ENCODE measurements at regions not wholly inside any gene's neighbourhood (a gene's known extent, or its start where the extent isn't known, plus 50 kb on each side); places are given as distances from the start of the nearest gene placed in this dataset.

DNA sequence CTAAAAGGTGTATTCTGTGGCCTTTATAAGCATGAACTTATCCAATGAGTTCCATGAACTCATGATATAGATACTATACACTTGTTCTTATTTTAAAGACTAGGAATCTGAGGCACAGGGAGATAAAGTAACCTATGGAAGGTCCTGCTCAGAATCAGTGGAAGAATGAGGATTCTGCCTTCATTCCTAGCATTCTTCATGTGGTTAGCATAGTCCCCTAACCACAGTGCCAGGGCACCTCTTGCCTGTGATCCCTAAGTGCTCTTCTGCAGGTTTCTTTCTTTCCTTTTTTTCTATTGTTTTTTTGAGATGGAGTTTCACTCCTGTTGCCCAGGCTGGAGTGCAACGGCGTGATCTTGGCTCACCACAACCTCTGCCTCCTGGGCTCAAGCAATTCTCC, 174.1 kb downstream of the C9orf152 start:
- Histone ChIP-seq H3K27ac (ENCODE audit: low read depth in 1 of 3, low read length in 2 of 3) (no peak overlapping the region), H3K4me1 (ENCODE audit: control insufficient read depth in 3 of 3, insufficient read depth in 2 of 3, low read depth in 1 of 3, low read length in 2 of 3) (peaks cover 0 to 27% (median 0%) of the 10 kb centered on the region in 3 donors), H3K4me3 (ENCODE audit: low read depth in 1 of 3, low read length in 3 of 3) (no peak overlapping the region), H3K27me3 (ENCODE audit: control insufficient read depth in 3 of 3, insufficient read depth in 3 of 3, low read length in 3 of 3) (peaks cover 0 to 3% (median 0%) of the 10 kb centered on the region in 3 donors), H3K9me3 (ENCODE audit: control insufficient read depth in 2 of 2, insufficient read depth in 1 of 2, low read depth in 1 of 2, low read length in 1 of 2) (no peaks in the 10 kb centered on the region), H3K36me3 (ENCODE audit: control insufficient read depth in 3 of 3, insufficient read depth in 2 of 3, low read depth in 1 of 3, low read length in 3 of 3) (no peaks in the 10 kb centered on the region)
- 79 to 95% (median 94%) methylated on average over 2 of the region's 2 CpGs for WGBS, 3 donors
- no peak for FAIRE-seq
- no peak for DNase-seq

DNA sequence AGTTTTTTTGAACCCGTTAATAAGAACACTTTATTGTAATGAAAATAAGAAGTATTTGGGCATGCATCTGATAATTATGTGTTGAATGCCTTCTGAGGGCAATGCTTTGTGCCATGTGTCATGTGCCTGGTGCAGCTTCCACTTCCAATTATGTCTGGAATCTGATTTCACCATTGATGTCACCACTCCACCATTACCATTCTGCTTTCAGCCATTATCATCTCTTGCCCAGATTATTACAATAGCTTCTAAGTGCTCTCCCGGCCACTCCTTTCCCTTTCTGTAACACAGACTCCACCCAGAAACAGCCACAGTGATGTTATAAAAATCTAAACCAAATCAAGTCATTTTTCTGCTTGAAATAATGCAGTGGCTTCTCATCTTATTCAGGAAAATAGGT, 171.7 kb downstream of the C9orf152 start:
- WGBS, 3 donors = 68 to 73% (median 69%) methylated on average over 2 of the region's 2 CpGs
- no peaks in the 10 kb centered on the region for H3K36me3 ChIP-seq (ENCODE audit: control insufficient read depth in 3 of 3, insufficient read depth in 2 of 3, low read depth in 1 of 3, low read length in 3 of 3)
- H3K4me1 ChIP-seq (ENCODE audit: control insufficient read depth in 3 of 3, insufficient read depth in 2 of 3, low read depth in 1 of 3, low read length in 2 of 3) = peaks cover 0 to 20% (median 0%) of the 10 kb centered on the region in 3 donors
- H3K27ac ChIP-seq (ENCODE audit: low read depth in 1 of 3, low read length in 2 of 3) = no peak overlapping the region
- FAIRE-seq (no peak), DNase-seq (peak in 1 of 2 donors; percentile 10)
- H3K9me3 ChIP-seq (ENCODE audit: control insufficient read depth in 2 of 2, insufficient read depth in 1 of 2, low read depth in 1 of 2, low read length in 1 of 2) = no peaks in the 10 kb centered on the region
- H3K4me3 ChIP-seq (ENCODE audit: low read depth in 1 of 3, low read length in 3 of 3) = no peak overlapping the region
- no peaks in the 10 kb centered on the region for H3K27me3 ChIP-seq (ENCODE audit: control insufficient read depth in 3 of 3, insufficient read depth in 3 of 3, low read length in 3 of 3)

DNA sequence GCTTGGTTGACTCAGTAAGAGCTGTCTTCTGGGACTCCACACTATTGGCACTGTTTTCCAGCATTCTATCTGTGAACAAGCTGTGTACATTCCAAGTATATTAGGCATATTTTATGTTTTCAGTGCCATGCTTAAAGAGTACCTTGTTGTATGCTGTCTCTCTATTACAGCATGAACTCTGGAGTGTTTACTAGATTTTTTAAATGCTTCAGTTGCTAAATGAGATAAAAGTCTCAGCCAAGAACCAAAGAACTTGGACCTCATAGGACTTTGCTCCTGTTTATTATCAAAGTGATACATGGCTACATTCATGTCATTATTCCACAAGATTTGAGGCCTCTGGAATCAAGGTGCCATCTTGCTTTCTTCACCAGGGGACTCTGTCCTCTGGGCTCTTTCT, 167.2 kb downstream of the C9orf152 start:
- H3K4me1 ChIP-seq (ENCODE audit: control insufficient read depth in 3 of 3, insufficient read depth in 2 of 3, low read depth in 1 of 3, low read length in 2 of 3) = peaks cover 0 to 20% (median 0%) of the 10 kb centered on the region in 3 donors
- H3K27ac ChIP-seq (ENCODE audit: low read depth in 1 of 3, low read length in 2 of 3) = peak overlapping the region in 1 of 3 donors; percentile 57
- H3K36me3 ChIP-seq (ENCODE audit: control insufficient read depth in 3 of 3, insufficient read depth in 2 of 3, low read depth in 1 of 3, low read length in 3 of 3) = no peaks in the 10 kb centered on the region
- peak; percentile 67 to 73 for DNase-seq
- no peaks in the 10 kb centered on the region for H3K9me3 ChIP-seq (ENCODE audit: control insufficient read depth in 2 of 2, insufficient read depth in 1 of 2, low read depth in 1 of 2, low read length in 1 of 2)
- H3K4me3 ChIP-seq (ENCODE audit: low read depth in 1 of 3, low read length in 3 of 3) = no peak overlapping the region
- H3K27me3 ChIP-seq (ENCODE audit: control insufficient read depth in 3 of 3, insufficient read depth in 3 of 3, low read length in 3 of 3) = no peaks in the 10 kb centered on the region
- FAIRE-seq = no peak

DNA sequence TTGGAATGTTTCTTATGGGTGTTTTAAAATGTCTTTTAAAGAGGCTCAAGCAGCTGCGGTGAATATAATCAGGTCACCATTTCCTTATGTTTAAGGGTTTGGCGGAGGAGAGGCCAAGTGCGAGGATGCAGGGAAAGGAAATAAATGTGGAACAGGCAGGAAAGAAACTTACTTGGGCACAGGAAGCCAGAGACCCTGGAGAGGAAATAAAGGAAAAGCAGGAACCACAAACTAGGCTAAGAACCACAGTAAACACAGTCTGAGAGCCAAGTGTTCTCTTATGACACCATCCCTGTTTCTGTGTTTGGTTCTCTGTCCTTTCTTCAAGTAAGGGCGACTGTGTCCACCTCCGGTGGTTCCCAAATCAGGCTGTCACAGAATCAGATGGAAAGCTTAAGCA, 166.5 kb downstream of the C9orf152 start:
- Histone ChIP-seq H3K27ac (ENCODE audit: low read depth in 1 of 3, low read length in 2 of 3) (peak overlapping the region in 2 of 3 donors; percentile 14 to 57), H3K36me3 (ENCODE audit: control insufficient read depth in 3 of 3, insufficient read depth in 2 of 3, low read depth in 1 of 3, low read length in 3 of 3) (no peaks in the 10 kb centered on the region), H3K27me3 (ENCODE audit: control insufficient read depth in 3 of 3, insufficient read depth in 3 of 3, low read length in 3 of 3) (no peaks in the 10 kb centered on the region), H3K4me3 (ENCODE audit: low read depth in 1 of 3, low read length in 3 of 3) (no peak overlapping the region), H3K4me1 (ENCODE audit: control insufficient read depth in 3 of 3, insufficient read depth in 2 of 3, low read depth in 1 of 3, low read length in 2 of 3) (peaks cover 0 to 20% (median 0%) of the 10 kb centered on the region in 3 donors), H3K9me3 (ENCODE audit: control insufficient read depth in 2 of 2, insufficient read depth in 1 of 2, low read depth in 1 of 2, low read length in 1 of 2) (no peaks in the 10 kb centered on the region)
- DNase-seq = no peak
- 71 to 93% (median 88%) methylated on average over 5 of the region's 5 CpGs for WGBS, 3 donors
- no peak for FAIRE-seq

DNA sequence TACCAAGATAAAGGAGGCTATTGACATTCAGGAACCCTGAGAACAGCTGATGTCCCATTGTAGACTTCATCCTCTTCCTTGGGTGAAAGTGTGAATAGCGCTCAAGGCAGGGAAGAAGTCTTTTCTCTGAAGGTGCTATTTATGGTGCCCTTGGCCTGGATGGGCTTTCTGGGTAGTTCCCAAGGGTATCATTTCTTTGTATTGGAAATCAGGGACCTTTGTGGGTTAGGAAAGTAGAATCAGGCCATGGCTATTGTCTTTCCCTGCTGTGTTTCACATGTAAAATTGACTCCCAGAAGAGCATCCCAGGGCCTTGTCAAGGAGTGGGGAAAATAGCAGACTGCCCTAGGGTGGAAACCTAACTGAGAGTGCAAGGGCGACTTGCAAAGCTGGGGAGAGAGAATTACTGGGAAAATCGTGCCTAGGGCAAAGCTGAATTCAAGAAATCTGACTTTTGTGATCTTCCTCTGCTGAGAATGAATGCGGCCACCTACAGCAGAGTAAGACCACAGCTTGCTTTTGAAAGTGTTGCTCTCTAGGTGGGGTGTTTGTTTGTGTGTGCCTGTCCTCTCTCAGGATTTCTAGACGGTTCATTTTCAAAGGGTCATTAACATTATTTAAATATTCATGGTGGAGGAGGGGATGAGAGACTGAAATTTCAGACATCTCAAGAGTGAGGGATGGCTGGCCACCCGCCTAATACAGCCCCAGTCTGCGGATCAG, 160.6 kb downstream of the C9orf152 start:
- DNase-seq = no peak
- Histone ChIP-seq H3K27ac (ENCODE audit: low read depth in 1 of 3, low read length in 2 of 3) (peak overlapping the region in 1 of 3 donors; percentile 82), H3K4me1 (ENCODE audit: control insufficient read depth in 3 of 3, insufficient read depth in 2 of 3, low read depth in 1 of 3, low read length in 2 of 3) (peaks cover 0 to 20% (median 3%) of the 10 kb centered on the region in 3 donors), H3K27me3 (ENCODE audit: control insufficient read depth in 3 of 3, insufficient read depth in 3 of 3, low read length in 3 of 3) (peaks cover 0 to 37% (median 0%) of the 10 kb centered on the region in 3 donors), H3K36me3 (ENCODE audit: control insufficient read depth in 3 of 3, insufficient read depth in 2 of 3, low read depth in 1 of 3, low read length in 3 of 3) (no peaks in the 10 kb centered on the region), H3K4me3 (ENCODE audit: low read depth in 1 of 3, low read length in 3 of 3) (peak overlapping the region in 2 of 3 donors; percentile 70 to 83), H3K9me3 (ENCODE audit: control insufficient read depth in 2 of 2, insufficient read depth in 1 of 2, low read depth in 1 of 2, low read length in 1 of 2) (no peaks in the 10 kb centered on the region)
- no peak for FAIRE-seq
- WGBS, 3 donors = 47 to 52% (median 51%) methylated on average over 7 of the region's 7 CpGs

DNA sequence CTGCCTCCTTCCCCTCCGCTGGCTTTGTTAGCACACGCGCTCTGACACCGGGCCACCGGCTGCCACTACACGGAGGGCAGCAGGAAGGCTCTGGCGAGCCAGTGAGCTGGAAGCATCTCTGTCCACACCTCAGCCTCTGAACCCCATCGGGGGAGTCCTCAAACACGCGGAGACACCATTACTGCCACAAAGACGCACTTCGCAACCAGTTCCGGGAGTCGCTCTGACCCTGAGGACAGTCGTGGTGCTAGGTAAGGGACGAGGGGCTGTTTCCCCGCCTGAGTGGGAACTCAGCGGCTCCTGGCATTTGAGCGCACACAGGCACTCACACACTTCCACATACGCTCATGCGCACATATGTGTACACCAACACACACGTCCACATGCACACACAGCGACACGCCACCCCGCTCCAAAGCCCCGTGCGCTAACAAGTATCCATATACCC, 160.0 kb downstream of the C9orf152 start:
- FAIRE-seq (no peak), DNase-seq (no peak)
- WGBS, 3 donors = 2 to 6% (median 5%) methylated on average over 26 to 27 of the region's 27 CpGs
- H3K4me1 ChIP-seq (ENCODE audit: control insufficient read depth in 3 of 3, insufficient read depth in 2 of 3, low read depth in 1 of 3, low read length in 2 of 3) = peaks cover 0 to 20% (median 3%) of the 10 kb centered on the region in 3 donors
- H3K4me3 ChIP-seq (ENCODE audit: low read depth in 1 of 3, low read length in 3 of 3) = peak overlapping the region; percentile 57 to 83 (median 70)
- peak overlapping the region in 1 of 3 donors; percentile 82 for H3K27ac ChIP-seq (ENCODE audit: low read depth in 1 of 3, low read length in 2 of 3)
- peaks cover 0 to 37% (median 0%) of the 10 kb centered on the region in 3 donors for H3K27me3 ChIP-seq (ENCODE audit: control insufficient read depth in 3 of 3, insufficient read depth in 3 of 3, low read length in 3 of 3)
- H3K9me3 ChIP-seq (ENCODE audit: control insufficient read depth in 2 of 2, insufficient read depth in 1 of 2, low read depth in 1 of 2, low read length in 1 of 2) = no peaks in the 10 kb centered on the region
- H3K36me3 ChIP-seq (ENCODE audit: control insufficient read depth in 3 of 3, insufficient read depth in 2 of 3, low read depth in 1 of 3, low read length in 3 of 3) = no peaks in the 10 kb centered on the region

DNA sequence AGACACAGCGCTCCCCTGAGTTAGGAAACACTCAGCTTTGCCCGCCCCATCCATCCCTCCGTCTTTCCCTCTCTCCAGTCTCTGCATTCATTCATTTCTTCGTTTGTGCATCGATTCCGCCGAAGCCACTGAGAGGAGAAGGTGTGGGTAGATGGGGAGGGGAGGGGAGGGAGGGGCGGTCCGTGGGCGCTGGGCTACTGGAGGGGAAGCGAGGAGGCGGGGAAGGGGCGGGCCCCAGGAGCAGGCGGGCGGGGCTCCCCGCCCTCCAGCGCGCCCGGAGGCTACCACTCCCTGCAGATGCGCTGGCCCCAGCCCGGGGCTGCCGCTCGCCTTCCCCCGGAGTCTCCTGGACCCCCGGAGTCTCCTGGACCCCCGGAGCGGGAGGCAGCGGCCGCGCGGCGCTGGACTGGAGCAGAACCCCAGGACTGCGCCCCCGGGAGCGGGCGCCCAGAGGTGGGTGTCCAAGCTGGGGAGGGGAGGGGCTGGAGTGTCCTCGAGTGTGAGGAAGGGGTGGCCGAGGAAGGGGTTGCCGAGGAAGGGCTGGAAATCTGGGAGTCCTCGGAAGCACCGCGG, 159.5 kb downstream of the C9orf152 start:
- DNase-seq (peak; percentile 41 to 85), FAIRE-seq (no peak)
- Histone ChIP-seq H3K9me3 (ENCODE audit: control insufficient read depth in 2 of 2, insufficient read depth in 1 of 2, low read depth in 1 of 2, low read length in 1 of 2) (no peaks in the 10 kb centered on the region), H3K27me3 (ENCODE audit: control insufficient read depth in 3 of 3, insufficient read depth in 3 of 3, low read length in 3 of 3) (peaks cover 0 to 37% (median 0%) of the 10 kb centered on the region in 3 donors), H3K27ac (ENCODE audit: low read depth in 1 of 3, low read length in 2 of 3) (peak overlapping the region in 2 of 3 donors; percentile 63 to 91), H3K4me1 (ENCODE audit: control insufficient read depth in 3 of 3, insufficient read depth in 2 of 3, low read depth in 1 of 3, low read length in 2 of 3) (peaks cover 0 to 20% (median 3%) of the 10 kb centered on the region in 3 donors), H3K4me3 (ENCODE audit: low read depth in 1 of 3, low read length in 3 of 3) (peak overlapping the region; percentile 57 to 83 (median 70)), H3K36me3 (ENCODE audit: control insufficient read depth in 3 of 3, insufficient read depth in 2 of 3, low read depth in 1 of 3, low read length in 3 of 3) (no peaks in the 10 kb centered on the region)
- WGBS, 3 donors = 1 to 3% (median 1%) methylated on average over 31 to 42 of the region's 42 CpGs

DNA sequence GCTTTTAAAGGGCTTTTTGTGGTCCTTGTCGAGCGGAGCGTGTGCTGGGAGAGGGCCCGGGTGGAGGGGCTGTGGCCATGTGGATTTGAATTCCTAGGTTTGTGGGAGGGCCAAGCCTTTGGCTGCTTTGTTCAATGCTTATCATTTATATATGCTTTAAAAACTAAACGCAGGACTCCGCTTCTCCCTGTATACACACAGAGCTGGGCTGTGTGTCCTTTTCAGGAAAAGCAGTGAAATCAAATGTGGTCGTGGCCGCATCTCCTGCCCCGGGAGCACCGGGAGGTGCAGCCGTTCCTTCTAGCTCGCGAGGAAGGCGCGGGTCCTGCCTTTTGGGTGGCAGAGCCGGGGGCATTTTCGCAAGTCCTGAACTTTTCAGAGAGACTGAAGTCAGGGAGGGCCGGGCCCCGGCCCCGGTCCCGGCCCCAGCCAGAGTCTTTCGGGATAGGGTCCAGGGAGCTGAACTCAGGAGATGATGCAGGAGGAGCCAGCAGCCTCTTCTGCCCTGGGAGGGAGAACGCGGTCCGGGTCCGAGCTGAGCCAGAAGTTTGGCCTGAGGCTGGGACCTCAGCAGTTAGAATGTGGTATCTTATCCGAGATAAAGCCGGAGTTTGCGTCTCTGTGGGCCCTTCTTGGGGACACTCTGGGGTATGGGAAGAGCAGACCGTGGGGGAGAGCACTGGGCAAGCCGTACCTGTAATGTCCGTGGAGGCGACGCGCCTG, 158.8 kb downstream of the C9orf152 start:
- Histone ChIP-seq H3K4me3 (ENCODE audit: low read depth in 1 of 3, low read length in 3 of 3) (peak overlapping the region; percentile 57 to 83 (median 70)), H3K9me3 (ENCODE audit: control insufficient read depth in 2 of 2, insufficient read depth in 1 of 2, low read depth in 1 of 2, low read length in 1 of 2) (no peaks in the 10 kb centered on the region), H3K27ac (ENCODE audit: low read depth in 1 of 3, low read length in 2 of 3) (peak overlapping the region in 2 of 3 donors; percentile 63 to 91), H3K4me1 (ENCODE audit: control insufficient read depth in 3 of 3, insufficient read depth in 2 of 3, low read depth in 1 of 3, low read length in 2 of 3) (peaks cover 0 to 20% (median 3%) of the 10 kb centered on the region in 3 donors), H3K27me3 (ENCODE audit: control insufficient read depth in 3 of 3, insufficient read depth in 3 of 3, low read length in 3 of 3) (peaks cover 0 to 37% (median 0%) of the 10 kb centered on the region in 3 donors), H3K36me3 (ENCODE audit: control insufficient read depth in 3 of 3, insufficient read depth in 2 of 3, low read depth in 1 of 3, low read length in 3 of 3) (no peaks in the 10 kb centered on the region)
- 1 to 2% (median 2%) methylated on average over 35 of the region's 35 CpGs for WGBS, 3 donors
- DNase-seq = peak in 1 of 2 donors; percentile 47
- FAIRE-seq = no peak

Measured in small intestine (tissue), 7 donors.